Fibroblast of villous mesenchyme (primary cell): ENCODE measurements at regions not wholly inside any gene's neighbourhood (a gene's known extent, or its start where the extent isn't known, plus 50 kb on each side); places are given as distances from the start of the nearest gene placed in this dataset.

ENCODE experiments used
- DNase-seq: peaks from one replicate; pipeline ENCODE4 v3.0.0-alpha.2; 2010; ENCODE audit warnings: low read depth
- H3K4me3 ChIP-seq: 2 replicates; pipeline ENCODE4 v1.5.1; 2011; ENCODE audit warnings: low read depth, mild to moderate bottlenecking, low read length
- CTCF ChIP-seq: IDR thresholded peaks from 2 replicates; pipeline ENCODE4 v1.5.1; 2012; ENCODE audit warnings: low read depth, mild to moderate bottlenecking, low read length; ENCODE audit not compliant: insufficient read depth

- no peak overlapping the region for H3K4me3 ChIP-seq
- no peak for DNase-seq
- no peak for TF ChIP-seq CTCF
These were observed 389.0 kb downstream of the SOX11 start for GRCh38 chr2:6080932-6081753.

GRCh38 chr2:6081955-6082624, 389.9 kb downstream of the SOX11 start:
- no peak for DNase-seq
- no peak for TF ChIP-seq CTCF
- no peak overlapping the region for H3K4me3 ChIP-seq

GRCh38 chr2:6082625-6083018, 390.4 kb downstream of the SOX11 start:
- TF ChIP-seq CTCF = no peak
- H3K4me3 ChIP-seq = no peak overlapping the region
- no peak for DNase-seq

- H3K4me3 ChIP-seq = no peak overlapping the region
- TF ChIP-seq CTCF = no peak
- DNase-seq = no peak
These were observed 391.0 kb downstream of the SOX11 start for GRCh38 chr2:6083136-6083535.

- no peak for TF ChIP-seq CTCF
- H3K4me3 ChIP-seq = no peak overlapping the region
- no peak for DNase-seq
These were observed 397.3 kb downstream of the SOX11 start for GRCh38 chr2:6089474-6089873.

GRCh38 chr2:6103372-6103771, 411.2 kb downstream of the SOX11 start:
- DNase-seq = no peak
- TF ChIP-seq CTCF = no peak
- no peak overlapping the region for H3K4me3 ChIP-seq
